Right cardiac atrium (tissue), 5 donors: ENCODE measurements at regions not wholly inside any gene's neighbourhood (a gene's known extent, or its start where the extent isn't known, plus 50 kb on each side); places are given as distances from the start of the nearest gene placed in this dataset.

Experiments
- ATAC-seq, 2 donors: fragments of 200-7000 bp; cut with Tn5 transposase; one replicate each; pipeline versions ENCODE4 v1.8.0 to v1.9.1; 2020; ENCODE audit warnings: moderate library complexity in 2 of 2, mild to moderate bottlenecking in 1 of 2
- DNase-seq, 3 donors: peaks; one replicate each; pipeline ENCODE4 v3.0.0-alpha.2; 2020
- H3K27ac ChIP-seq: one replicate; pipeline ENCODE4 v1.5.1; 2013; ENCODE audit warnings: mild to moderate bottlenecking, low read length, control low read depth, moderate library complexity
- H3K27me3 ChIP-seq: one replicate; pipeline ENCODE4 v1.6.1; 2013; ENCODE audit not compliant: control insufficient read depth, insufficient read depth
- H3K4me1 ChIP-seq: one replicate; pipeline ENCODE4 v1.6.1; 2013; ENCODE audit warnings: low read length; ENCODE audit not compliant: control insufficient read depth, insufficient read depth
- H3K4me3 ChIP-seq: one replicate; pipeline ENCODE4 v1.5.1; 2013; ENCODE audit warnings: low read length, control low read depth
- H3K9me3 ChIP-seq: one replicate; pipeline ENCODE4 v1.6.1; 2013; ENCODE audit warnings: low read length; ENCODE audit not compliant: control insufficient read depth
- WGBS: extraction: QIAGEN DNeasy Blood & Tissue Kit; methylation state at CpG from one replicate; pipeline ENCODE4 v1.1.7; 2013; 5-methylcytosine and 5-hydroxymethylcytosine counted together
- intact Hi-C, 4 donors: fragments of 100-400 bp; cut with DNase I; formaldehyde crosslinking; loops; one replicate each; pipeline versions ENCODE4 v1.11.0 to v1.14.0; 2022 to 2023
- donor health status: healthy with polysubstance abuse.
- donor health status: DM: no; HTN: yes; CAD: no.
- donor health status: DM: no; HTN: no; CAD: no.
- donor health status: DM: no; HTN: yes; CAD: no; lungs with severe emphysema.
- donor health status: DM: yes; HTN: yes; CAD: no.

DNA sequence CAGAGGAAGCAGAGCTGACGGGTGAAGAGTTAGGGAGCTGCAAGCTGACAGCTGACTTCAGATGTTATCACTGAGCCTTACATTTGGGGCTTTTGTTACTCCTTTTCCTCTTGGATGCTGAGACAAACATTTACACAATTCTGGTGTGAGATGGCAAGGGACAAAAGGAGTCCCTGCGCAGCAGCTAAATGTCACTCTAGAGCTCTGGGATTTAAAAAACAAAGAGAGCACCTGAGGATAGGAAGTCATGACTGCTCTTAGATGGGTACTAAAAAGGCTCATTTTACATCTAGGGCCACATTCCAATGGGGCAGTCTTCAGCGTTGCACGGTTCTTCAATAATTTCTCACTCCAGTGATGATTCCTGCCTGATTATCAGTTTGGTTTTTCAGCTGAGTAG lies 204.5 kb downstream of the RAB38 start:
- intact Hi-C loops, result no loop called here
- 69% methylated on average over 4 of the region's 4 CpGs for WGBS
- Histone ChIP-seq H3K9me3 (no peaks in the 10 kb centered on the region), H3K4me3 (no peak overlapping the region), H3K27me3 (no peaks in the 10 kb centered on the region), H3K4me1 (no peaks in the 10 kb centered on the region), H3K27ac (no peak overlapping the region)
- DNase-seq (no peak), ATAC-seq (no peak)

DNA sequence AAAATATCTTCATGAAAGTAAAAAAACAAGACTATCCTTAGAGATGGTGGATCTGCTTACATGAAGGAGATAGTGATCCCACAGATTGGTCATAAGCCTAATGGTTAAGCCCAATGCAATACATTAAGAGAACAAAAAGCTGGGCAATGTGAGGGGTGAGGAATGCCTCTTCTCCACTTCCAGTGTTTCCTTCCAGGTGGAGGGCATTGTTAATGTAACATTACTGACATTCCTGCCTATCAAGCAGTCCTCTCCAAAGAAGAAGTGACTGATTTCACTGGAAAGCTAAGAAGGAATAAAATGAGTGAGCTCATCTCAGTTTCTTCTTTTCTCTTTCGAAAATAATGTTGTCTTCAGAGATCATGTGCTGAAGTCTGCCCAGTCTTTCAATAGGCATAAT lies 207.8 kb downstream of the RAB38 start:
- 80% methylated on average over 1 of the region's 1 CpG for WGBS
- intact Hi-C loops, result no loop called here

GRCh38 chr11:87966694-87967093 lies 208.5 kb downstream of the RAB38 start:
- 12% methylated on average over 1 of the region's 1 CpG for WGBS
- peak in 1 of 2 donors; percentile 64 for ATAC-seq
- intact Hi-C loops, result no loop called here

More for the DNA sequence above, 207.8 kb downstream of the RAB38 start:
- DNase-seq (no peak), ATAC-seq (no peak)
- Histone ChIP-seq H3K4me1 (no peaks in the 10 kb centered on the region), H3K27me3 (no peaks in the 10 kb centered on the region), H3K27ac (no peak overlapping the region), H3K4me3 (no peak overlapping the region), H3K9me3 (no peaks in the 10 kb centered on the region)

DNA sequence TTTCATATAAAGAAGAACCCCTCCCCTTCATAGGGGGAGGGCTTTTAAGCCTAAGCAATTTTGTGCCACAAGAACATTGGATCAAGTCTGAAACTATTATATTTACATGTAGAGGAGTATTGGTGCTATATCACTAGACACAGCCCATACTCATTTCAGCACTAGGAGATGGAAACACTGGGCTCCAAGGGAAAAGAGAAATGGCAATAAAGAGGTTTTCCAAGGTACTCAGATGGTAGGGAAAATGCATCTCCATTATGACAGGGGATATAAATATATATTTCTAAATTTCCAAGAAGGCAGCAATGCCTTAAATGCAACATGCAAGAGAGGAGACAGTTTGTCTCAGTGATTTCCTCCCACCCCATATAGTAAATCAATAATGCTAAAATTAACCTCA lies 209.0 kb downstream of the RAB38 start:
- Histone ChIP-seq H3K9me3 (no peaks in the 10 kb centered on the region), H3K4me3 (no peak overlapping the region), H3K27me3 (no peaks in the 10 kb centered on the region), H3K27ac (no peak overlapping the region), H3K4me1 (no peaks in the 10 kb centered on the region)
- ATAC-seq (no peak), DNase-seq (no peak)
- intact Hi-C loops, result no loop called here

More at GRCh38 chr11:87966694-87967093, 208.5 kb downstream of the RAB38 start:
- Histone ChIP-seq H3K27ac (no peak overlapping the region), H3K4me3 (no peak overlapping the region), H3K27me3 (no peaks in the 10 kb centered on the region), H3K9me3 (no peaks in the 10 kb centered on the region), H3K4me1 (no peaks in the 10 kb centered on the region)
- DNase-seq, result peak in 1 of 3 donors; percentile 26

- Histone ChIP-seq H3K9me3 (no peaks in the 10 kb centered on the region), H3K4me1 (no peaks in the 10 kb centered on the region), H3K27ac (no peak overlapping the region), H3K4me3 (no peak overlapping the region), H3K27me3 (no peaks in the 10 kb centered on the region)
- WGBS, result 89% methylated on average over 1 of the region's 1 CpG
- DNase-seq (no peak), ATAC-seq (no peak)
- intact Hi-C loops, result no loop called here
These were observed 213.6 kb downstream of the RAB38 start for GRCh38 chr11:87961606-87962005.

GRCh38 chr11:87957961-87958360 lies 217.3 kb downstream of the RAB38 start:
- 95% methylated on average over 4 of the region's 4 CpGs for WGBS
- intact Hi-C loops, result no loop called here
- no peak for DNase-seq
- no peaks in the 10 kb centered on the region for H3K9me3 ChIP-seq
- H3K27me3 ChIP-seq, result no peaks in the 10 kb centered on the region
- no peaks in the 10 kb centered on the region for H3K4me1 ChIP-seq
- no peak overlapping the region for H3K27ac ChIP-seq
- ATAC-seq, result no peak
- no peak overlapping the region for H3K4me3 ChIP-seq

- no peaks in the 10 kb centered on the region for H3K9me3 ChIP-seq
- intact Hi-C loops, result no loop called here
- no peaks in the 10 kb centered on the region for H3K27me3 ChIP-seq
- ATAC-seq (no peak), DNase-seq (no peak)
- no peak overlapping the region for H3K27ac ChIP-seq
- WGBS, result 51% methylated on average over 4 of the region's 4 CpGs
- H3K4me1 ChIP-seq, result no peaks in the 10 kb centered on the region
- H3K4me3 ChIP-seq, result no peak overlapping the region
These were observed 220.8 kb downstream of the RAB38 start for GRCh38 chr11:87954476-87954875.

GRCh38 chr11:87942786-87943185 lies 232.5 kb downstream of the RAB38 start:
- Histone ChIP-seq H3K4me1 (no peaks in the 10 kb centered on the region), H3K4me3 (no peak overlapping the region), H3K9me3 (no peaks in the 10 kb centered on the region), H3K27me3 (no peaks in the 10 kb centered on the region), H3K27ac (no peak overlapping the region)
- intact Hi-C loops, result no loop called here
- WGBS, result 57% methylated on average over 4 of the region's 4 CpGs
- DNase-seq, result no peak
- ATAC-seq, result no peak

- Histone ChIP-seq H3K4me3 (no peak overlapping the region), H3K27me3 (no peaks in the 10 kb centered on the region), H3K9me3 (no peaks in the 10 kb centered on the region), H3K4me1 (no peaks in the 10 kb centered on the region), H3K27ac (no peak overlapping the region)
- DNase-seq (no peak), ATAC-seq (no peak)
- intact Hi-C loops, result no loop called here
- 63% methylated on average over 2 of the region's 2 CpGs for WGBS
These were observed 241.1 kb downstream of the RAB38 start for GRCh38 chr11:87934182-87934581.

DNA sequence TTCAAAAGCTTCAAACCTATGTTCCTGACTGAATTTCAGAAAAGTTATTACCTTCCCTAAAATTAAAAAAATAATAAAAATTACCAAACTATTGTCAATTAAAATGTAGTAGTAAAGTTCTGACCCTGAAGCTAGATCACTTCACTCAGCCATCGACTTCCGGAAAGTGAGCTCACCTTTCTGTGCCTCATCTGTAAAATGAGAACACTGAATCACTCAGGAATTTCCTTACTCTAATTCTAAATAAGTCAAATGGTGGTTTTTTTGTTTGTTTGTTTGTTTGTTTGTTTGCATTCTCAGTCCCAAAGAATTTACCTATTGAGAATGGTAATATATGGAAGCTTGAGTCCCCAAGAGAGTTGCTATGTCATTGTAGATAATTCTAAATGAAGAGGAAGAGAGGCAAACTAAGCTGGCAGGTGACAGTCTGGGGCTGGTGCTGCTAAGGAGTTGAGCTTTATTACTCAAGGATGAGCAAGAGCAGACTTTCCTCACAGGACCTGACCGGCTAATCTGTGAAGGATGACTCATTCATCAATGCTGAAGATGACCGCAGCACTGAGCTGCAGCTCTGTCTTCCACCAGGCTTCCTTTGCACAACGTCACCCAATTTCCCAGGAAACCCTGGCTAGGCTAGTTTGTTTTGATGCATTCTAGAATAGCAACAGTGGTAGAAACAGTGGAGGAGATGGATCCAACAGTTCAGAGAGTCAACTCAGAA lies 248.8 kb downstream of the RAB38 start:
- no peak for ATAC-seq
- H3K27me3 ChIP-seq, result no peaks in the 10 kb centered on the region
- no peak overlapping the region for H3K4me3 ChIP-seq
- no peaks in the 10 kb centered on the region for H3K9me3 ChIP-seq
- intact Hi-C loops, result no loop called here
- no peaks in the 10 kb centered on the region for H3K4me1 ChIP-seq
- no peak for DNase-seq
- no peak overlapping the region for H3K27ac ChIP-seq
- 59% methylated on average over 5 of the region's 5 CpGs for WGBS

DNA sequence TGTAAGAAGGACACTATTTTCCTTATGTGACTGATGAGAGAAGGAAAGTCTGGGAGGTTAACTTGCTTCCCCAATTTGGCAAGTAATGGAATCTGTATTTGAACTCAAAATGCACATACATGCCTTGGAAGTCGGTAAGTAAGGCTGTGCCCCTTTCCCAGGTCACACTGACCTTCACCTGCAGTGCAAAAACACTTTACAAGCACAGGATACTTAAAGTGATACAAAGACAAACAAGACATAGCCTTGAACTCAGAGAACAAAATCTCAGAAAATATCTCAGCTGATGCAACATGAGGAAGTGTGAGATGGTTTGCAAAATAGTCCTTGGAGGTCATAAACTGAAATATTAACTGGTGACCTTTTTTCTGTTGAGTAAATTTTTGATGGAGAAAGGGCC lies 251.1 kb downstream of the RAB38 start:
- Histone ChIP-seq H3K4me3 (no peak overlapping the region), H3K9me3 (no peaks in the 10 kb centered on the region), H3K27me3 (no peaks in the 10 kb centered on the region), H3K4me1 (no peaks in the 10 kb centered on the region), H3K27ac (no peak overlapping the region)
- 66% methylated on average over 1 of the region's 1 CpG for WGBS
- intact Hi-C loops, result no loop called here
- no peak for ATAC-seq
- DNase-seq, result no peak

- WGBS, result 85% methylated on average over 3 of the region's 3 CpGs
- H3K4me1 ChIP-seq, result no peaks in the 10 kb centered on the region
- ATAC-seq (no peak), DNase-seq (no peak)
- intact Hi-C loops, result no loop called here
- H3K27me3 ChIP-seq, result no peaks in the 10 kb centered on the region
- H3K27ac ChIP-seq, result no peak overlapping the region
- H3K9me3 ChIP-seq, result no peaks in the 10 kb centered on the region
- no peak overlapping the region for H3K4me3 ChIP-seq
These were observed 258.1 kb downstream of the RAB38 start for GRCh38 chr11:87917111-87917510.
